ENCODE measurements at regions not wholly inside any gene's neighbourhood (a gene's known extent, or its start where the extent isn't known, plus 50 kb on each side); places are given as distances from the start of the nearest gene placed in this dataset.
"Not testable (repeated sequence)": the region's sequence is repeated elsewhere in the genome, so short reads cannot be mapped to it uniquely, and the experiment has no call there.

DNA sequence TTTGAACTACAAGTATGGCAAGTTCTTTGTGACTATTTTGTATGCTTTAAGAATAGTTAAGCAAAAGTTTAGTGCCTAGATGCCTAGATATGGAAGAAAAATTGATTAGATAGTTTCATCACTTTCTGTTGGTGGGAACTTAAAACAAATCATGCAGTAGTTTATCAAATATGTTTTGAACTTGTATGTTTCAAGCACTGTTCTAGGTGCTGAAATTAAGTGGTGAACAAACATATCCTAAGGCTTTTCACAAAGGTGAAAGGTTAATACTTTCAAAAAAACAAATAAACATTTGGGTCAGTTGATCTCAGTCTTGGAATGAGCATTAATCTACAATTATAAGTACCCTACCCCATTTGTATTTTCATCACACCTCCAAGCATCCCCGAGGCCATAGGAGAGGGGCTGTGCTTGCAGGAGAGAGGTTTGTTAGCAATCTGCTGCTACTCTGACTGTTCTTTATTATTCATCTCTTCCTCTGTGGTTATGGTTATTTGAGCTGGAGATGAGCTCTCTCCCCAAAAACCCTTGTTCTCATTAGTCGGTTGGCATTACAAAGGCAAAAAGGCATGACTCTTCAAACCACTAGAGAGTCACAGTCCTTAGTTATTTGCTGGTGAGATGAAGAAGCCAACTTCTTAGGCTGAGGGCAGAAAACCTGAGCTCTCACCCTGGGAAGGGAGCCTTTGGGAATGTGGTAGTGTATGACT is 103.9 kb upstream of the FHL2 start:
- DNase-seq (ENCODE audit: low read depth) = peak; percentile 80

DNA sequence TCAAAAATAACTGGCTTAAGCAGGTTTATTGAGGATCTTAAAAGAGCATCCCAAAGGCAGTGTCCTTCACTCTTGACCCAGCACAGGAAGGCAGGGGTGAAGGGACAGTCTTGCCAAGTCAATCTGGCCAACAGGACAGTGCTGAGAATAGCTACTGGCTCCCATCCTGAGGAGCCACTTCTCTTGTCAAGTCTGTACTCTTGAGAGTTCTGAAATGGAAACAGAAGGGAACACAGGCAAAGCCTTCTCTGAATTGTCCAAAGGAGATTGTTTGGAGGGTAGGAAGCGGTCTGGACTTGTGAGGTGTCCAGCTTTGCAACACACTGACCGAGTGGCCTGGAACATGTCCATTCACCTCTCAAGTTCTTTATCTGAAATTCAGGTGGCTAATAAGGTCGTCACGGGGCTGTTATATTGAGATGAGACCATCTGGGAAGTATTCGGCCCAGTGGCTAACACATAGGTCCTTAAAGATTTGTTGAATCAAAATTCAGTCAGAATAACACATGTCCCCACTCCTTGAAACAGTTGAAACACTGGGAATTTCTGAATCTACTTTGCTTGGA is 99.5 kb upstream of the FHL2 start:
- DNase-seq (ENCODE audit: low read depth) = no peak

DNA sequence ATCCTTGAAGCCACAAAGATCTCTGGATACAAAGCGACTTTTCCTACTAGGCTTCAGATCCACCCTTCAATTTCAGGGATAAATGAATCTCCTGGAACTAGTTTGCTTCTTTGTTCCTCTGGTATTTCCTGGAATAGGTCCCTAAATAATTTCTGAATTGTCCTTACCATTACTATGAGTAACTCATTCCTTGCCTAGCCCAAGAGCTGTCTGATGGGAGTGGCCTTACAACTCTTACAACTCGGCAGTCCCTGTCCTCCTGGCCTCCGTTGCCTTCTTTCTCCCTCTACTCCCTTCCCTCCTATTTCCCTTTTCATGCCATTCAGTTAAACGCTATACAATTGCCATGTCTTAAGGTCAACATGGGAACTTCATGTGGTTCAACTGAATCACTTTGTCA is 98.2 kb upstream of the FHL2 start:
- DNase-seq (ENCODE audit: low read depth) = no peak

DNA sequence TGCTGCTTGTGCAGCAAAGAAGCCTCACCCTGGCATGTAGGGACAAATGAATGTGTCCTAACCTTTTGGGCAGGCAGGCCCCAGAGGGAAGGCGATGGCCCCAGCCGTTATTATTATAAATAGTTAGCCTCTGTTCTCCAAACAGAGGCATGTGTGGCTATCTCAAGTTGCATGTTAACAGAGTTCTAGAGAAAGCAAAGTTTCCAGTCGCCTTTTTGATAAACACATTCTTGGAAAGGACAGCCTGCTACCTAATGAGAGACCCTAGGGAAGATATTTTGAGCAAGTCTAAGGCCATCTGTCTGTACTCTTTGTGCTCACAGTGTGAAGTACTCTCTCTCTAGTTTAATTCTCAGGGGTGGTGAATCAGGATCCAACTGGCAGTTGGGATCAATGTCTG is 97.4 kb upstream of the FHL2 start:
- DNase-seq (ENCODE audit: low read depth) = peak; percentile 85

DNA sequence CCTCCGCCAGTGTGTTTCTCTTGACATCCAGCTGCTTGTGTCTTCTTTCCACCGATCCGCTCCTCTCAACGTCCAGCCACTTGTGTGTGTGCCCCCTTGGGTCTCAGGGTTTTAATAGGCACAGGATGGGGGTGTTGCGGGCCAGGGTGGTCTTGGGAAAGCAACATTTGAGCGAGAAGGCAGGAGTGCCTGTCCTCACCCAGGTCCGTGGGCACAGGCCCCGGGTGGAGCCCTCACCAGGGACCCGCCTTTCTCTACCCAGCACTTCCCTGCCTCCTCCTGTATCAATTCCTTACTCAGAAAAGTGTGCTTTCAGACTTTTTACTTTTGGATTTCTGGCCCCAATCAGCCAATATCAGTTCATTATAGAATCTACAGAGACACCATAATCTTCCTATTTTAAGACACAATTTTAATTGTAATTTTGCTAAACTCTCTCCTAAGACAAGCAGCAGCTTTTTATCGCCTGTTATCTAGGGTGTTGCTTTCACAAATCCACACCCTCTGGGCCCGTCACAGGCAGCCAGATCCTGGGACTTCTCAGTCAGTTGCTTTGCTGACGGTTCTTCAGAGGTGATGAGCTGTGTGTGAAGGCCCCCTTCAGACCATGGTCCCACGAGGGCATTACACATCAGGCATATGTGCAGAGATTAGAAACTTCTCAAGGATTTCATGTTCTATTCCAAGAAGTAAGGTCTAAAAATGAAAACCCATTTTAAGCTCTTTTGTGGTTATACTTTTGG is 96.0 kb upstream of the FHL2 start:
- DNase-seq (ENCODE audit: low read depth) = no peak

DNA sequence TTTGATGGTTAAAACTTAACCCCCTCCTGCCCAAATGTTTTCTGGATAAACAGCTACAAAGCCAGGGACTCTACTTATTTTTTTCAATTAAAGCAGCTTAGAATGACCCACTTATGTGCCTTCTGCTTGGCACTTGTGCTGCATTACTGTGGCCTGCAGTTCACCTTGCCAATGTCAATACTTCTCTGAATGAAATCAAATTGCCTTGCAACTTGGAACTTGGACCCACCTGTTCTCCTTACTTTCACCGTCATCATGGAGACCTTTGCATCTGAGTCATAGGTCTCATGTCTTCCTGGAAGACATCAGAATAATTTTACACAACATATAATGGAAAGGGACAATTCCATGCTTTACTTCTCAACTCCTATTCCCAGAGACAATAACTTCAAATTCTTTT is 92.1 kb upstream of the FHL2 start:
- no peak for DNase-seq (ENCODE audit: low read depth)

DNA sequence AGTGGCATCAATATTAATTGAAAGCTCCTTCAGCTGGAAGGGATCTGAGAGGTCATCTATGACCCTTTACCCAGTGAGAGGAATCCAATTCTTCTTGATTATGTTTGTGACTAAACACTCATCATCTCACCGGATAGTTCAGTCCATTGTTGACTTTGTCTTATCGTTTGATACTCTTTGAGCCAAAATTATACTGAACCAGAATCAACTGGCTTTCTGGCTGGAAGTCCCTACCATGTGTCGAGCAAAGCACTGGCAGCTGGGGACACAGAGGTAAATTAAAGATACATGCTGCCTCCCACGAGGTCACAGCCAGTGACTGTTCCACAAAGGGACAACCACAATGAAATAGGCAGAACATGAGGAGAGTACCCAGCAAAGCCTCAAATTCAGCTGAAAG is 91.4 kb upstream of the FHL2 start:
- no peak for DNase-seq (ENCODE audit: low read depth)

DNA sequence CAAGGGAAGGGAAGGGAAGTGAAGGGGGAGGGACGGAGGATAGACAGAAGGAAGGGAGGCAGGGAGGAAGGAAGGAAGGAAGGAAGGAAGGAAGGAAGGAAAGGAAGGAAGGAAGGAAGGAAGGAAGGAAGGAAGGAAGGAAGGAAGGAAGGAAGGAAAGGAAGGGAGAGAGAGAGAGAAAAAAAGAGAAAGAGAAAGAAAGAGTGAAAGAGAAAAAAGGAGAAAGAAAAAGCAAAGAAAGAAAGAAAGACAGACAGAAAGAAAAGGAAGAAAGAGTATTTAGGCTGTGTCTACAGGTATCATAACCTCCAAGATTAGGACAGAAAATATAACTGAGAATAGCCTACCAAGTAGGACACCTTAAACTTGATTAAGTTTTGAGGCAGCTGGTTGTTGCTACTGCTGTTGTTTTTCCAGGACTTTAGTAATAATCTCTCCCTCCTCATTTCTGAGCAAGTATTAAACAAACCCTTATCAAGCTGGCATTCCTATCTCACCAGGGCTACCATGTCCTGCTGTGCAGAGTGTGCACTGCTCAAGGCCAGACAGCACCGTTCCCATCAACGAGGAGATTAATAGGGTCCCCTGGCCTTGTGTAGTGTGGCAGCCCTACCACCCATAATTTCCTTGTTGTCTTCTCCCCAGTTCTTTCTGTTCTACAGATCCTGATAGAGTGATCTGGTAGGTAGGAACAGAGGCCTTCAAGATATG is 90.5 kb upstream of the FHL2 start:
- DNase-seq (ENCODE audit: low read depth) = no peak

DNA sequence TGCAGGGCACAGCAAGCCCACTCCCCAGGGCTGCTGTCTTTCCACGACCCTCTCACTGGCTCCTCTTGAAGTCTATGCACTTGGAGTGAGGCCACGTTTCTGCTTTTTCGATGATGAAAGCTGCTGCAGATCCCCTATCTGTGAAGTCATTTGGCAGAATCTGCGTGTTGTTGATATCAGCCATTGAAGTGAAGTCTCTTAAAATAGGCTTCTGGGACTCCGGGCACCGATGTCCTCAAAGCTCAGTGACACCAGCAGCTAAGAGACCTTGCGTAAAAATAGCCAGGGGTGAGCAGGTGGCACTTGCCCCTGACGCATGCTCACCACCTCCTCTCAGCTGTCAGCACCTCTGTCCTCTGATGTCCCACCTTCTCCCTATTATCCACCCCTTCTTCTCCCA is 89.4 kb upstream of the FHL2 start:
- DNase-seq (ENCODE audit: low read depth) = no peak

DNA sequence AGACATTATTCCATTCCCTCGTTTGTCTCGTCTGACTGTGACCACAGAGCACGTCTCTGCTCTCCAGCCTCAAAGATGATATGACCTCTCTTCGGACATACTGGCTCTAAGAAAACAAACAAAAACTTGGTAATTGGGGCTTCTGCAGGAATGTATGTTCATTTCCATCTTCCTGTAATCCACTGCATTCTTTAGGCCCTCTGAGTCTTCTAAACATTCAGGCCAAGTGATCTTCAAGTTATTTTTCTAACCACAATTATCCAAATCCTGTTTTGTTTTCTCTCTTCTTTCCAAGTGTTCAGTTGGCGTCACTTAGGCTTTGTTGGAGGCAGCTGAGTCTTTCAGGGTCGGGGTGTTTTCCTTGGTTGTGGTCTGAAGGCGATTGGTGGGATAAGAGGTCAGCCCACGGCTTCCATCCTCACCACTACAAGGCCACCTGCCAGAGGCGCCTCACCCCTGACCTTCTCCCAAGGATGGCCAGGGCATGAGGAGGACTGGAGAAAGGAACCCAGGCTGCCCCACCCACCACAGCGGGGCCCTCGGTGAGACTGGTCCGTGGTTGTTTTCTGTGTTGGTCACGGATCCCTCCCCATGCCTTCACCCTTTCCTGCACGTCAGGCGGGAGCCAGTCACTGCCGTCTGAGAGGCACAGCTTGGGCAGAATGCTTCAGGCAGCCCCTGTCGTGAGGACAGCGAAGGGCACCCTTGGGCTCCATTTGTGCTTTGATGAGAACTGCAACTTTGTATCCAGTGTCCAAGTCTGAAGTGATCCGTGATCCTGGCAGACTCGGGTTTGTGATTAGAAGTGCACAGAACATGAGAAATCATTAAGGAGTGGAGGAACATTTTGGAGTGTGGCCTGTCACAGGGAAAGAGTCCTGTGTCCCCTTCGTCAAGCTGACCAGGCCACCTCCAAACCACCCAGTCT is 88.6 kb upstream of the FHL2 start:
- peak; percentile 99 for DNase-seq (ENCODE audit: low read depth)

DNA sequence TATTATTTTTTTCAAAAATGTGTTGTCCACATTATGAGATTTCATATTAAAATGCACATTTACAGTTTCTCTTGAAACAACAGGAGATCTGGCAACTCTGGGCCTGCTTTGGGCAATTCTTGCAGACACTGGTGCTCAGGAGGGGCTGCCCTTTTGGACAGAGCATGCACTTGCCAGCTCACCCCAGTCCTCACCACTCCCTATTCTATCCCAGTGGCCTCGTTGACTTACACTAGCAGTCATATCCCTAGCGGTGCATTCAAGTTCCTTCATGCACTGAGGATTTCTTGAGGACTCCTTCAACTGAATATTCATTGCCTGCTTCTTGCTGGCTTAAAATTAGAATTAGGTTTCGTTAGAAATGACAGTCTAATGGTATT is 87.9 kb upstream of the FHL2 start:
- DNase-seq (ENCODE audit: low read depth) = no peak

DNA sequence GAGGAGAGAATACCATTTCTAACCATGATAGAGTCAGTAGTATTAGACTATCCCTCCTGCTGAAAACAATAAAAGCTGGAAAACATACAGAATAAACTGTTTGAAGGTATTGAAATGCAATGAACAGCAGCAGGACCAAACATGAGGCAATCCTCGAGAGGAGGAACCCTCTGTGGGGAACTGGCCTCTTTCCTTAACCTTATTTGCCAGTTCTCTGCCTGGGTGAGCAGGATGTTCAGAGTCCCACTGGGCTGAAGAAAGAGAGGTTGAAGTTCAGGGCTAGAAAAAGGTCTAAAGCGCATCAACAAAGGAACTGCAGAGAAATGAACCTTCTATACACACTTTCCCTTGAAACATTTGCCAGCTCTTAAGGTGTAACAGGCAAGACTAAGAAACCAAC is 79.8 kb upstream of the FHL2 start:
- no peak for DNase-seq (ENCODE audit: low read depth)

DNA sequence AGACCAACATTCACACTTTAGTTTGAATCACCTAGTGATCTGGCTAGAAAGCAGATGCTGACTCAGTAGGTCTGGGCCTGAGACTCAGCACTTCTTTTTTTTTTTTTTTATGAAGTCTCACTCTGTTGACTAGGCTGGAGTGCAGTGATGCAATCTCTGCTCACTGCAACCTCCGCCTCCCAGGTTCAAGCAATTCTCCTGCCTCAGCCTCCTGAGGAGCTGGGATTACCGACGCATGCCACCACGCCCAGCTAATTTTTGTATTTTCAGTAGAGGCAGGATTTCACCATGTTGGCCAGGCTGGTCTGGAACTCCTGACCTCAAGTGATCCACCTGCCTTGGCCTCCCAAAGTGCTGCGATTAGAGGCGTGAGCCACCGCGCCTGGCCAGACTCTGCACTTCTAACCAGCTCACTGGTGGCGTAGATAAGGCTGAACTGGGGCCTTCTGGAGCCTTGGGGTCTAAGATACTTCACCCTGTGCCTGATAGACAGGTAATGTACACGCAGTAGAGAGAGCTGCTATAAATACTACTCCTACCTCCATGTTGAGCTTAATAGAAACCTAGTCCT is 78.3 kb upstream of the FHL2 start:
- DNase-seq (ENCODE audit: low read depth) = not testable (repeated sequence)

DNA sequence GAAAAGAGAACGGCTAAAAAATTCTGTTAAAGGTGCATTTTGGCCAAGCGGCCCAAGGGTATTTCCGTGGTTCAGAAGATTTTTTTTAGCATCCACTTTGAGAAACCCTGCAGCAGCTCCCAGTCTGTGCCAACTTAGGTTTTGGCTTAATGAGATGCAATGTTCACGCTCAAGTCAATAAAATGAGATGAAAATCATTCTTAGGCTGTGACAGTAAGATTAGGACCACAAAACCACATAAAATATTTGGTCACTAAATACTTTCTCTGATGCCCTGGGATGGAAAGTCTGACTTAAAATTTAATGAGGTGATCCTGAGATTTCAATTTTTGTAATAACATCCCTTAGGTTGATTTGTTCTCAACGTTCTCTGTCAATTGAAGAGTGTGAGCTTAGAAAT is 74.2 kb upstream of the FHL2 start:
- DNase-seq (ENCODE audit: low read depth) = no peak

DNA sequence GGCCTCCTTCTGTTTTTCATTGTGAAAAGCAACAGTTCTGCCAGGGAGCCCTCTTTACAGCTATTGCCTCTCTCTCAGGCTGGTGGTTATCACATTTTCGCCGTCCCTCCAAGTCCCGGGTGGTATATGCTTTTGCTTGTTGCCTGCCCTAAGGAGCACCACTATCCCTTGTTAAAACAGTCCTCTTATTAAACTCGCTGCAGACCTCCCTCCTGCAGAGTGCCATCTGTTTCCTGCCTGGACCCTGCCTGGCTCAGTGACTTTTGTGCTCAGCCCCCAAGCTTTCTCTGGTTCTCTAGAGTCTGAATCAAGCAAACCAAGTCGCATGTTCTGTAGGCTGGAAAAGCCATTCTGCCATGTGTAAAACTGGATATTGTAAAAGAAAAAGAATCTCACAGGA is 72.1 kb upstream of the FHL2 start:
- no peak for DNase-seq (ENCODE audit: low read depth)

DNA sequence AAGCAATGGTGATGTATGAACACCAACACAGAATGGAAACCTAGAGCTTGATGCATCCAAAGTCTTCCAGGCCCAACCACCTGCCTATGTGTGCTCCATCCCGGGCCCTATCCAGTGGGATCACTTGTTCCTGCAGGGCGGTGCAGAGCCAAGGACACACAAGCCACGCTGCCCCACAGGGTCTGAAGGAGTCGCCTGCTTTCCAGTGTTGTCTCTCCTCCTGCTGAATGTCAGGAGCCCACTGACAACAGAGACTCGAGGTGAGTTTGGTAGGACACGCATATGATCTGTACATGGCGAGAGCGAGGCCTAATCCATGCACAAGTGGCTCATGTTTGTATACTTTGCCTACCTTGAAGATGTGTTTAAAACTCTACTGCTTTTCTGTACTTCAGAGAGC is 70.9 kb upstream of the FHL2 start:
- DNase-seq (ENCODE audit: low read depth) = no peak

DNA sequence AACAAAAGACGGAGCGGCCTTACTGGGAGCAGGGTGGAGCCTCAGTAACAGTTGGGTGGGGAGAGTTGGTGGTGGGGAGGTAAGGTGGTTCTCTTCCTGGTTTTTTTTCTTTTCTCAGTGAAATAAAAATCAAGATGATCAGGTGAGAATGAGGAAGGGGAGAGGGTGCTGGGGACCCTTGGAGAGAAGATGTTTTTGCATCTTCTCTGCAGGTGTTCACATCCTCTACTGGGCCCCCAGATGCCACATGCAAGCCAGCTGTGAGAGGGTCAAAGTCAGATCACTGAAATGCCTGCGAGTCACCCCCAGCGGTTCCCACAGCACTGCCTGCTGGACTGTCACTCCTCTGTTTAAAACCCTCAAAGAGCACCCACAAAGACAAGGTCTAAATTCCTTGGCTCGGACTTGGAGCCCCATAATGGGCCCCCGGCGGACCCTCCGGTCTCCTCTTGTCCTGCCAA is 69.8 kb upstream of the FHL2 start:
- no peak for DNase-seq (ENCODE audit: low read depth)

DNA sequence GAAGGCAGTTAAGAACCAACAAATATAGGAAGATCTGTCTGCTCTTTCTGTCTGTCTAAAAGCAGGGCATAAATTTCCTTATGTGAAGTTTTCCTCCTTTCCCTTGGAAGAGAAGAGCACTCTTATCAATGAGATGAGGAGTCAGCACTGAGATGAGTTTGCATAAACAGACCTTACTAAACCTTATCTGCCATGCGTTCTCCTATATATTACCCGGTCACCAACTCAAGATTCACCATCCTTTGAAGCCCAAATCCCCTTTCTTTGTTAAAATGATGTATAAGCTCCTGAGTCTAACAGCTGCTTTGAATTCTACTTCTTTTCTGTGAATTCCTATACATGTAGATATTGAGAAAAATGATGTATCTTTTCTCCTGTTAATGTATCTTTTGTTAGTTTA is 65.5 kb upstream of the FHL2 start:
- DNase-seq (ENCODE audit: low read depth) = no peak

DNA sequence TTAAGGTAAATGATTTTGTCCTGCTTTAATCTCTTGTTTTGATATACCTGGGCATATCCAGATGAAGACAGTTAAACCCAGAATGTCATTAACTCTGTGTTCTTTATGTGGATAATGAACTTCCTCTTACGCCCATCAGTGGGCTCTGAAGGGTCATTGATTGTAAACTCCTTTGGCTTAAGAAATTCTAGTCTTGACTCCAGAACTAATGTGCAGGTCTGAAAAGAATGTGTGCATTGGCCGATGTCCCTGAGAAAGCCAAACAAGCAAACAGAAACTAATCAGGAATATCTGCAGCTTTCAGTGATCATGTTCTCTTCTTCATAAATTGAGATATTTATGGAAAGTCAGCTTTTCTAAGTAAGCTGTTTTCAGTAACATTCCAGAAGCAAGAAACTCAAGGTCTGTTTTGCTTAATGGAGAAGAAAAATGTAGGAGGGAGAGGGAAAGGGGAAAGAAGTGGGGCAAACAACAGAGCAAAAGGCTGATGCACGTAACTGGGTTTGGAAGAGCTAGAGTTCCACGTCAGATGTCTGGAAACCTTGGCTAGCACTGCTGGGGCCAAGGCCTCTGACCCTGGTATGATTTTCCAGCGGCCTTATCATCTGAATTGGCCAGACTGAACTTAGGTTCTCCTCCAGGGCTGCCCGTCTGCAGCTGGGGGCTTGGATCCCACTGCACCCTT is 61.3 kb upstream of the FHL2 start:
- DNase-seq (ENCODE audit: low read depth) = no peak

DNA sequence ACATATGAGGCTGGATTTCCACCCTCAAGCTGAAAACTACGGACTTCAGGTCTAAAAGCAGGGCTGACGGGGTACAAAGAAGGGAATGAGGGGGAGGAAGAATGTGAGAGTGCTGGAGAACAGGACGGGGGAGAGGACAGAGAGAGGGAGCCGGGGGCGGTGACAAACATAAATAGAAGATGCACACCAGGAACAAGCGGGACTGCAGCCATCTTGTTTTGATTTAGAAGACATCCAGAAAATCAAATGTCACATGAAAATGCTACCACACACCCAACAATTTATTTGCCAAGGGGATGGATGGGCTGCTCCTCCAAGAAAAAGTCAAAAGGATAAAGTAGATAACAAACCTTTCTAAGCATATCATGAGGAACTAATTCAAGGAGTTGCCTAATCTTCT is 59.2 kb upstream of the FHL2 start:
- DNase-seq (ENCODE audit: low read depth) = no peak

Data from LHCN-M2 (cell line).